Brain microvascular endothelial cell (primary cell): ENCODE measurements at regions not wholly inside any gene's neighbourhood (a gene's known extent, or its start where the extent isn't known, plus 50 kb on each side); places are given as distances from the start of the nearest gene placed in this dataset.

Source experiments
- DNase-seq: peaks from one replicate; pipeline ENCODE4 v3.0.0-alpha.2; 2020
- H3K27ac ChIP-seq: fragments of 250-450 bp; sonication (Bioruptor Pico); 2 replicates; pipeline ENCODE4 v1.5.1; 2020; ENCODE audit warnings: mild to moderate bottlenecking, moderate library complexity
- H3K27me3 ChIP-seq: fragments of 250-450 bp; sonication (Bioruptor Pico); replicated peaks from 2 replicates; pipeline ENCODE4 v1.5.1; 2020; ENCODE audit warnings: mild to moderate bottlenecking
- H3K36me3 ChIP-seq: fragments of 250-450 bp; sonication (Bioruptor Pico); replicated peaks from 2 replicates; pipeline ENCODE4 v1.5.1; 2020; ENCODE audit warnings: mild to moderate bottlenecking
- H3K4me3 ChIP-seq: 2 replicates; pipeline ENCODE4 v1.5.1; 2011; ENCODE audit warnings: low read depth, mild to moderate bottlenecking, control low read depth, low read length, moderate library complexity
- CTCF ChIP-seq: IDR thresholded peaks from 2 replicates; pipeline ENCODE4 v1.5.1; 2011; ENCODE audit warnings: low read depth, mild to moderate bottlenecking, moderate library complexity, low read length, control low read depth, inconsistent platforms; ENCODE audit errors: missing control alignments
- in situ Hi-C: cut with HindIII; loops from 2 replicates; pipeline ENCODE4 v1.10.0; 2017; ENCODE audit warnings: low sequenced_read_pairs, low pct_ligation_motif_present

GRCh38 chr16:13306161-13306995 is 405.0 kb downstream of the SHISA9 start:
- Histone ChIP-seq H3K27me3 (no peaks in the 10 kb centered on the region), H3K27ac (no peak overlapping the region), H3K36me3 (no peaks in the 10 kb centered on the region), H3K4me3 (no peak overlapping the region)
- no peak for TF ChIP-seq CTCF
- in situ Hi-C loops, result no loop called here
- DNase-seq, result no peak

- TF ChIP-seq CTCF, result no peak
- peak; percentile 5 for DNase-seq
- no peak overlapping the region for H3K27ac ChIP-seq
- H3K4me3 ChIP-seq, result no peak overlapping the region
- in situ Hi-C loops, result no loop called here
- no peaks in the 10 kb centered on the region for H3K36me3 ChIP-seq
- H3K27me3 ChIP-seq, result no peaks in the 10 kb centered on the region
Measured at GRCh38 chr16:13307255-13307654, 405.9 kb downstream of the SHISA9 start.

GRCh38 chr16:13307851-13308250 is 406.5 kb downstream of the SHISA9 start:
- DNase-seq, result no peak
- TF ChIP-seq CTCF, result no peak
- in situ Hi-C loops, result no loop called here
- no peaks in the 10 kb centered on the region for H3K36me3 ChIP-seq
- H3K27me3 ChIP-seq, result no peaks in the 10 kb centered on the region
- H3K4me3 ChIP-seq, result no peak overlapping the region
- no peak overlapping the region for H3K27ac ChIP-seq

GRCh38 chr16:13312063-13312462 is 410.7 kb downstream of the SHISA9 start:
- Histone ChIP-seq H3K4me3 (no peak overlapping the region), H3K36me3 (no peaks in the 10 kb centered on the region), H3K27ac (no peak overlapping the region), H3K27me3 (no peaks in the 10 kb centered on the region)
- TF ChIP-seq CTCF, result no peak
- in situ Hi-C loops, result no loop called here
- no peak for DNase-seq

- in situ Hi-C loops, result no loop called here
- no peak for TF ChIP-seq CTCF
- Histone ChIP-seq H3K27me3 (no peaks in the 10 kb centered on the region), H3K4me3 (no peak overlapping the region), H3K36me3 (no peaks in the 10 kb centered on the region), H3K27ac (no peak overlapping the region)
- no peak for DNase-seq
Measured at GRCh38 chr16:13313351-13313750, 412.0 kb downstream of the SHISA9 start.

- no peak for DNase-seq
- no peak overlapping the region for H3K4me3 ChIP-seq
- in situ Hi-C loops, result no loop called here
- H3K36me3 ChIP-seq, result no peaks in the 10 kb centered on the region
- TF ChIP-seq CTCF, result no peak
- H3K27ac ChIP-seq, result no peak overlapping the region
- no peaks in the 10 kb centered on the region for H3K27me3 ChIP-seq
Measured at GRCh38 chr16:13314633-13315032, 413.2 kb downstream of the SHISA9 start.
